ENCODE measurements at regions not wholly inside any gene's neighbourhood (a gene's known extent, or its start where the extent isn't known, plus 50 kb on each side); places are given as distances from the start of the nearest gene placed in this dataset.
A peak's percentile ranks its signal among the peaks of the same experiment; 100 is the strongest.
"Not testable (repeated sequence)": the region's sequence is repeated elsewhere in the genome, so short reads cannot be mapped to it uniquely, and the experiment has no call there.

DNA sequence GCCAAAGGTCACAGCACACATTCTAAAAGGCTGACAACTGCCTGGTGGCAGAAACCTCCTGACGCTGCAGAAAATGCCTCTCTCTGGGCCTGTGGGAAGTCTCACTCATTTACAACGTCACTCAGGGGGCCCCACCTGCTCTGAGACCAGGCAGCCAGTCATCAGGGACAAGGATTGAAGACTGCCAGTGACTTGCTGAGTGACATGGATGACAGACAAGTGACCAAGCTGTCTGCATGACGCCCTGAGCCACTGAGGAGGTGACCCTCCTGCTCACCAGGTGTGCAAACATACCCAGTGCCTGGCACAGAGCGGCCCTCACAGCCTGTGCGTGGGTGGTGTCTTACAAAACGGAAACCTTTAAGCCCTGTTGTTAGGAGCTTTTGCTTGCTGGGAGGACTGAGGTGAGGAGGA is 392.4 kb downstream of the TNS1 start:
- H3K4me3 Mint-ChIP-seq = peak overlapping the region; percentile 64

GRCh38 chr2:217609952-217610351 is 392.8 kb downstream of the TNS1 start:
- H3K36me3 Mint-ChIP-seq (ENCODE audit: insufficient read depth) = no peaks in the 10 kb centered on the region
- peaks cover 43% of the 10 kb centered on the region for H3K4me1 Mint-ChIP-seq (ENCODE audit: low read depth)
- ATAC-seq (peak in 1 of 2 donors; percentile 7), DNase-seq (no peak)
- H3K4me3 Mint-ChIP-seq = no peak overlapping the region
- H3K9me3 Mint-ChIP-seq = no peaks in the 10 kb centered on the region
- no peaks in the 10 kb centered on the region for H3K27me3 Mint-ChIP-seq (ENCODE audit: low read depth)

More for the DNA sequence above, 392.4 kb downstream of the TNS1 start:
- ATAC-seq = peak; percentile 82 to 92
- Mint-ChIP-seq H3K9me3 (no peaks in the 10 kb centered on the region), H3K27me3 (ENCODE audit: low read depth) (no peaks in the 10 kb centered on the region), H3K36me3 (ENCODE audit: insufficient read depth) (no peaks in the 10 kb centered on the region), H3K4me1 (ENCODE audit: low read depth) (peaks cover 44% of the 10 kb centered on the region)
- DNase-seq = peak; percentile 38

GRCh38 chr2:217606296-217606695 is 396.5 kb downstream of the TNS1 start:
- ATAC-seq = no peak
- no peak overlapping the region for H3K4me3 Mint-ChIP-seq
- DNase-seq = no peak
- H3K9me3 Mint-ChIP-seq = no peaks in the 10 kb centered on the region
- H3K36me3 Mint-ChIP-seq (ENCODE audit: insufficient read depth) = no peaks in the 10 kb centered on the region
- no peaks in the 10 kb centered on the region for H3K27me3 Mint-ChIP-seq (ENCODE audit: low read depth)
- H3K4me1 Mint-ChIP-seq (ENCODE audit: low read depth) = peaks cover 33% of the 10 kb centered on the region

DNA sequence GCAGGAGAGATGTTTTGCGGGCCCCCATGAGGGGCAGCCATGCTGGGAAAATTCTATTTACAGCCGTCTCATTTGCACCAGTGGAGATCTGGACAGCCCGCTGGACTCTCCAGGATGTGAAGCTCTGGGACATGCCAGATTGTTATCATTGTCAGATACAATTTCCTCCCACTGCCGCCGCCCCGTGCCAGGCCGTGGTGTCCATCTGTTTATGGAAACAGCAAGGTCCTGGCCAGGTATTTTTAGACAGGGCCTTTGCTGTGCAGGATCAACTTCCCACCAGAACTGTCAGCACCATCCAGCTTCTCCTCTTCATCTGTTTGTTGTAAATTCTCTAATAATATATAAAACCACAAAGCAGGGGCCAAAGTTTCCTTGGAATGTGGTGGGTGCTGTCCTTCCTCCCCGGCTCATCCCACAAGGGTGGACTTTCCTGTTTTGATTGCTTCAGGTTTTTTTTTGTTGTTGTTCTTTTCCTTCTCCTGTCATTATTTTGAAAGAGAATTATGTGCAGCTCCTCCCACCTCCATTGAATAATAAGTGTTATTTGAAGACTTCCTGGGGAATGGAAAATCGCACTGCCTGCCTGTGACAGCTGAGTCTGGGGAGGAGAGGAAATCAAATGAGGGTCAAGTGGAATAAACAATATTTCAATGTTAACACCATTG is 398.1 kb downstream of the TNS1 start:
- no peaks in the 10 kb centered on the region for H3K36me3 Mint-ChIP-seq (ENCODE audit: insufficient read depth)
- no peak for DNase-seq

GRCh38 chr2:217601601-217602000 is 401.2 kb downstream of the TNS1 start:
- DNase-seq = no peak
- Mint-ChIP-seq H3K36me3 (ENCODE audit: insufficient read depth) (no peaks in the 10 kb centered on the region), H3K27me3 (ENCODE audit: low read depth) (peaks cover 3% of the 10 kb centered on the region), H3K9me3 (no peaks in the 10 kb centered on the region), H3K4me3 (no peak overlapping the region), H3K4me1 (ENCODE audit: low read depth) (peaks cover 6% of the 10 kb centered on the region)
- ATAC-seq = no peak

More for the DNA sequence above, 398.1 kb downstream of the TNS1 start:
- no peaks in the 10 kb centered on the region for H3K27me3 Mint-ChIP-seq (ENCODE audit: low read depth)
- no peak for ATAC-seq
- H3K9me3 Mint-ChIP-seq = no peaks in the 10 kb centered on the region
- H3K4me3 Mint-ChIP-seq = no peak overlapping the region
- peaks cover 17% of the 10 kb centered on the region for H3K4me1 Mint-ChIP-seq (ENCODE audit: low read depth)

- no peaks in the 10 kb centered on the region for H3K4me1 Mint-ChIP-seq (ENCODE audit: low read depth)
- H3K36me3 Mint-ChIP-seq (ENCODE audit: insufficient read depth) = no peaks in the 10 kb centered on the region
- no peak overlapping the region for H3K4me3 Mint-ChIP-seq
- no peaks in the 10 kb centered on the region for H3K9me3 Mint-ChIP-seq
- DNase-seq (no peak), ATAC-seq (no peak)
- H3K27me3 Mint-ChIP-seq (ENCODE audit: low read depth) = peaks cover 3% of the 10 kb centered on the region
Observed at GRCh38 chr2:217599906-217600305, 402.9 kb downstream of the TNS1 start.

GRCh38 chr2:217597681-217598080 is 405.1 kb downstream of the TNS1 start:
- ATAC-seq (no peak), DNase-seq (no peak)
- no peak overlapping the region for H3K4me3 Mint-ChIP-seq
- H3K27me3 Mint-ChIP-seq (ENCODE audit: low read depth) = peaks cover 3% of the 10 kb centered on the region
- no peaks in the 10 kb centered on the region for H3K9me3 Mint-ChIP-seq
- no peaks in the 10 kb centered on the region for H3K36me3 Mint-ChIP-seq (ENCODE audit: insufficient read depth)
- H3K4me1 Mint-ChIP-seq (ENCODE audit: low read depth) = no peaks in the 10 kb centered on the region

GRCh38 chr2:217597145-217597544 is 405.6 kb downstream of the TNS1 start:
- no peak for ATAC-seq
- DNase-seq = no peak
- no peak overlapping the region for H3K4me3 Mint-ChIP-seq
- no peaks in the 10 kb centered on the region for H3K4me1 Mint-ChIP-seq (ENCODE audit: low read depth)
- H3K27me3 Mint-ChIP-seq (ENCODE audit: low read depth) = peaks cover 3% of the 10 kb centered on the region
- no peaks in the 10 kb centered on the region for H3K36me3 Mint-ChIP-seq (ENCODE audit: insufficient read depth)
- no peaks in the 10 kb centered on the region for H3K9me3 Mint-ChIP-seq

DNA sequence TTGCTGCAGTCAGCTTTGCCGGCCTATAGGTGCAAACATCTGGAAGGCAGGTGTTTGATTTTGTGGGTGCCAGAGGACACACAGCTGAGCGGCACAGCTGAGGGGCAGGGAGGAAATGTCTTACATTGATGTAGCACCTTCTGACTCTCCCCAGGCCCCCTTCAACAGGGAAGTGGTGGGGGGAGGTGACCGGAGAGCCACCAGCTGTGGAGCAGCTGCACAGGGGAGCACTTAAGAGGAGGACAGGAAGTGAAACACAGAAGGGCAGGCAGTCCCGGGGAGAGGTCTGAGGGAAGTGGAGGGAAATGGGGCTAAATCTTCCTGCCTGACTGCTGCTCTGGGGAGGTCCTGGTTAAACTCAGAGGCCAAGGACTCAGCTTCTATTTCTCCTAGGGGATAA is 409.1 kb downstream of the TNS1 start:
- ATAC-seq (no peak), DNase-seq (no peak)
- no peak overlapping the region for H3K4me3 Mint-ChIP-seq
- H3K36me3 Mint-ChIP-seq (ENCODE audit: insufficient read depth) = no peaks in the 10 kb centered on the region
- H3K27me3 Mint-ChIP-seq (ENCODE audit: low read depth) = no peaks in the 10 kb centered on the region
- H3K9me3 Mint-ChIP-seq = no peaks in the 10 kb centered on the region
- no peaks in the 10 kb centered on the region for H3K4me1 Mint-ChIP-seq (ENCODE audit: low read depth)

- Mint-ChIP-seq H3K36me3 (ENCODE audit: insufficient read depth) (no peaks in the 10 kb centered on the region), H3K4me3 (no peak overlapping the region), H3K27me3 (ENCODE audit: low read depth) (no peaks in the 10 kb centered on the region), H3K9me3 (no peaks in the 10 kb centered on the region), H3K4me1 (ENCODE audit: low read depth) (no peaks in the 10 kb centered on the region)
- no peak for DNase-seq
- ATAC-seq = no peak
Observed at GRCh38 chr2:217588266-217588665, 414.5 kb downstream of the TNS1 start.

- DNase-seq (no peak), ATAC-seq (no peak)
- H3K36me3 Mint-ChIP-seq (ENCODE audit: insufficient read depth) = no peaks in the 10 kb centered on the region
- no peak overlapping the region for H3K4me3 Mint-ChIP-seq
- H3K9me3 Mint-ChIP-seq = no peaks in the 10 kb centered on the region
- H3K27me3 Mint-ChIP-seq (ENCODE audit: low read depth) = no peaks in the 10 kb centered on the region
- H3K4me1 Mint-ChIP-seq (ENCODE audit: low read depth) = no peaks in the 10 kb centered on the region
Observed at GRCh38 chr2:217585362-217585761, 417.4 kb downstream of the TNS1 start.

DNA sequence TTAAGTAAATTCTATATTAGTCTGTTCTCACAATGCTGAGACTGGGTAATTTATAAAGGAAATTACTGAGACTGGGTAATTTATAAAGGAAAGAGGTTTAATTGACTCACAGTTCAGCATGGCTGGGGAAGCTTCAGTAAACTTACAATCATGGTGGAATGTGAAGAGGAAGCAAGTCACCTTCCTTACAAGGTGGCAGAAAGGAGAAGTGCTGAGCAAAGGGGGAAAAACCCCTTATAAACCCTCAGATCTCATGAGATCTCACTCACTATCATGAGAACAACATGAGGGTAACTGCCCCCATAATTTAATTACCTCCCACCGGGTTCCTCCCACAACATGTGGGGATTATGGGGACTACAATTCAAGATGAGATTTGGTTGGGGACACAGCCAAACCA is 422.4 kb downstream of the TNS1 start:
- H3K36me3 Mint-ChIP-seq (ENCODE audit: insufficient read depth); H3K4me3 Mint-ChIP-seq; H3K27me3 Mint-ChIP-seq (ENCODE audit: low read depth); DNase-seq; ATAC-seq; H3K9me3 Mint-ChIP-seq; H3K4me1 Mint-ChIP-seq (ENCODE audit: low read depth): not testable (repeated sequence)

- Mint-ChIP-seq H3K27me3 (ENCODE audit: low read depth) (no peaks in the 10 kb centered on the region), H3K9me3 (no peaks in the 10 kb centered on the region), H3K36me3 (ENCODE audit: insufficient read depth) (no peaks in the 10 kb centered on the region), H3K4me3 (no peak overlapping the region), H3K4me1 (ENCODE audit: low read depth) (no peaks in the 10 kb centered on the region)
- ATAC-seq = no peak
- no peak for DNase-seq
Observed at GRCh38 chr2:217573571-217573970, 429.2 kb downstream of the TNS1 start.

GRCh38 chr2:217570394-217570793 is 432.4 kb downstream of the TNS1 start:
- no peaks in the 10 kb centered on the region for H3K36me3 Mint-ChIP-seq (ENCODE audit: insufficient read depth)
- ATAC-seq (no peak), DNase-seq (no peak)
- H3K9me3 Mint-ChIP-seq = no peaks in the 10 kb centered on the region
- no peaks in the 10 kb centered on the region for H3K27me3 Mint-ChIP-seq (ENCODE audit: low read depth)
- no peak overlapping the region for H3K4me3 Mint-ChIP-seq
- no peaks in the 10 kb centered on the region for H3K4me1 Mint-ChIP-seq (ENCODE audit: low read depth)

- no peak for ATAC-seq
- H3K4me3 Mint-ChIP-seq = no peak overlapping the region
- no peaks in the 10 kb centered on the region for H3K27me3 Mint-ChIP-seq (ENCODE audit: low read depth)
- H3K9me3 Mint-ChIP-seq = no peaks in the 10 kb centered on the region
- no peaks in the 10 kb centered on the region for H3K4me1 Mint-ChIP-seq (ENCODE audit: low read depth)
- H3K36me3 Mint-ChIP-seq (ENCODE audit: insufficient read depth) = peaks cover under 1% of the 10 kb centered on the region
- no peak for DNase-seq
Observed at GRCh38 chr2:217568289-217568971, 434.4 kb downstream of the TNS1 start.

Data from activated T-cell treated with anti-CD3 and anti-CD28 coated beads, Interleukin-2, amount 50 U/mL, for 4 hours (primary cell).